ENCODE measurements at regions not wholly inside any gene's neighbourhood (a gene's known extent, or its start where the extent isn't known, plus 50 kb on each side); places are given as distances from the start of the nearest gene placed in this dataset.

DNA sequence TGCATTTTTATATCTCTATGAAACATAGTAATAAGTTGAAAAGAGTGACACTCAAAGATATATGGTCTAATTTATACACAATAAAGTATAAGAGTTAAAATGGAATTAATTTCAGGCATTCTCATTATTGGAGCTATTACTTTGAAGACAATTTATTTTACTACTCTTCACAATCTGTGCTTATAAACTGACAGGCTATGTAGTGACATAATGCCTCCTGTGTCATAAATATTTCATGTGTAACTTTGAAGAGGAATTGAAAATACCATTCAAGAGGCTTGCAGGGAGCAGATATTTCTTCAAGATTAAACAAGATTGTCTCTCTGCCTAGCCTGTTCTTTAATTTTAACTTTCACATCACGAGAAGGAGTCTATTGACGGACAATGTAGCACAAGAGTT is 1881.5 kb upstream of the PCDH20 start:
- TF ChIP-seq POLR2AphosphoS5 (IDR thresholded peaks at IDR 0.05; ENCODE audit: borderline replicate concordance, low read depth, low read length) (no peak), EZH2 (IDR thresholded peaks at IDR 0.05) (no peak), FOXP2 (optimal IDR thresholded peaks at IDR 0.05; ENCODE audit: control extremely low read depth, extremely low read length, insufficient read depth) (no peak)
